Neuronal stem cell (in vitro differentiated cells): ENCODE measurements at regions not wholly inside any gene's neighbourhood (a gene's known extent, or its start where the extent isn't known, plus 50 kb on each side); places are given as distances from the start of the nearest gene placed in this dataset.
"Not testable (repeated sequence)": the region's sequence is repeated elsewhere in the genome, so short reads cannot be mapped to it uniquely, and the experiment has no call there.

Experiments
- DNase-seq: peaks from one replicate; pipeline ENCODE4 v3.0.0-alpha.2; 2013; ENCODE audit warnings: low spot score
- H2AFZ ChIP-seq: one replicate; pipeline ENCODE4 v1.6.1; 2013; ENCODE audit warnings: mild to moderate bottlenecking, low read length, inconsistent platforms
- H2AK5ac ChIP-seq: 2 replicates; pipeline ENCODE4 v1.6.1; 2013; ENCODE audit warnings: low read depth, mild to moderate bottlenecking, inconsistent platforms, low read length, moderate library complexity, mixed read lengths
- H2BK120ac ChIP-seq: 2 replicates; pipeline ENCODE4 v1.6.1; 2013; ENCODE audit warnings: low read depth, mild to moderate bottlenecking, inconsistent platforms, low read length, moderate library complexity, mixed read lengths
- H2BK12ac ChIP-seq: one replicate; pipeline ENCODE4 v1.6.1; 2013; ENCODE audit warnings: low read length, inconsistent platforms
- H2BK15ac ChIP-seq: 2 replicates; pipeline ENCODE4 v1.6.1; 2013; ENCODE audit warnings: mild to moderate bottlenecking, low read length, inconsistent platforms, mixed read lengths
- H2BK5ac ChIP-seq: one replicate; pipeline ENCODE4 v1.6.1; 2013; ENCODE audit warnings: inconsistent platforms, mild to moderate bottlenecking, low read length, moderate library complexity
- H3K14ac ChIP-seq: one replicate; pipeline ENCODE4 v1.6.1; 2013; ENCODE audit warnings: low read length, inconsistent platforms
- H3K18ac ChIP-seq: 2 replicates; pipeline ENCODE4 v1.6.1; 2013; ENCODE audit warnings: low read length, inconsistent platforms
- H3K23ac ChIP-seq: 2 replicates; pipeline ENCODE4 v1.6.1; 2013; ENCODE audit warnings: low read depth, mild to moderate bottlenecking, mixed read lengths, low read length, inconsistent platforms; ENCODE audit not compliant: poor library complexity
- H3K27ac ChIP-seq: replicated peaks from 3 replicates; pipeline ENCODE4 v1.5.1; 2013; ENCODE audit warnings: low read length, inconsistent platforms
- H3K27me3 ChIP-seq, 3 experiments: 2 replicates each; pipeline ENCODE4 v1.6.1; 2013; ENCODE audit warnings: low read length in 3 of 3, mild to moderate bottlenecking in 2 of 3, inconsistent platforms in 1 of 3, low read depth in 1 of 3, mixed read lengths in 1 of 3, moderate library complexity in 1 of 3; ENCODE audit not compliant: control insufficient read depth in 3 of 3, insufficient read depth in 3 of 3
- H3K36me3 ChIP-seq, 2 donors: replicated peaks in 1 of 2; 2 replicates each; pipeline ENCODE4 v1.6.1; 2013; ENCODE audit warnings: low read length in 2 of 2; ENCODE audit not compliant: control insufficient read depth in 2 of 2, insufficient read depth in 2 of 2
- H3K4ac ChIP-seq: 2 replicates; pipeline ENCODE4 v1.6.1; 2013; ENCODE audit warnings: inconsistent platforms, mild to moderate bottlenecking, low read length, moderate library complexity
- H3K4me1 ChIP-seq, 2 donors: 1 replicate in 1 of 2; 2 replicates in 1 of 2; pipeline ENCODE4 v1.6.1; 2013; ENCODE audit warnings: low read length in 2 of 2, low read depth in 1 of 2; ENCODE audit not compliant: control insufficient read depth in 2 of 2, insufficient read depth in 1 of 2
- H3K4me2 ChIP-seq: one replicate; pipeline ENCODE4 v1.6.1; 2013; ENCODE audit warnings: mild to moderate bottlenecking, low read length, inconsistent platforms; ENCODE audit not compliant: insufficient read depth, poor library complexity, severe bottlenecking
- H3K4me3 ChIP-seq, 2 donors: 2 replicates each; pipeline ENCODE4 v1.5.1; 2013; ENCODE audit warnings: low read length in 2 of 2, mild to moderate bottlenecking in 2 of 2, inconsistent platforms in 1 of 2, moderate library complexity in 1 of 2
- H3K79me1 ChIP-seq: one replicate; pipeline ENCODE4 v1.6.1; 2013; ENCODE audit warnings: low read depth, mild to moderate bottlenecking, inconsistent platforms, low read length, moderate library complexity
- H3K9ac ChIP-seq: one replicate; pipeline ENCODE4 v1.6.1; 2013; ENCODE audit warnings: mild to moderate bottlenecking, low read depth, low read length, inconsistent platforms; ENCODE audit not compliant: poor library complexity
- H3K9me3 ChIP-seq, 2 donors: replicated peaks in 1 of 2; 2 replicates each; pipeline versions ENCODE3 to v1.6.1; 2013; ENCODE audit warnings: low read length in 2 of 2, mild to moderate bottlenecking in 2 of 2, inconsistent platforms in 1 of 2, low read depth in 1 of 2, mixed read lengths in 1 of 2, moderate library complexity in 1 of 2; ENCODE audit not compliant: control insufficient read depth in 2 of 2, insufficient read depth in 1 of 2
- H4K8ac ChIP-seq: one replicate; pipeline ENCODE4 v1.6.1; 2013; ENCODE audit warnings: low read depth, mild to moderate bottlenecking, inconsistent platforms, low read length, moderate library complexity
- H4K91ac ChIP-seq: one replicate; pipeline ENCODE4 v1.6.1; 2013; ENCODE audit warnings: low read length, low read depth, mild to moderate bottlenecking, inconsistent platforms; ENCODE audit not compliant: poor library complexity
- WGBS, 2 donors: extraction: QIAGEN DNeasy Blood & Tissue Kit; methylation state at CpG; one replicate each; pipeline ENCODE4 v1.1.7; 2013; ENCODE audit warnings: missing lambda C conversion rate in 2 of 2, mixed read lengths in 1 of 2; ENCODE audit not compliant: insufficient read length in 2 of 2, insufficient replicate concordance in 1 of 2; ENCODE audit errors: extremely low coverage in 2 of 2; 5-methylcytosine and 5-hydroxymethylcytosine counted together

GRCh38 chr3:20645340-20645739, 459.3 kb upstream of the SGO1 start:
- no peak overlapping the region for H4K8ac ChIP-seq
- no peak overlapping the region for H4K91ac ChIP-seq
- no peak overlapping the region for H2AK5ac ChIP-seq
- H2BK12ac ChIP-seq, result no peak overlapping the region
- no peak overlapping the region for H2AFZ ChIP-seq
- H3K4ac ChIP-seq, result no peak overlapping the region
- H3K9me3 ChIP-seq, result no peaks in the 10 kb centered on the region
- no peak overlapping the region for H2BK15ac ChIP-seq
- no peaks in the 10 kb centered on the region for H3K79me1 ChIP-seq
- no CpG with 5 or more reads among the region's 3 CpGs for WGBS, 2 donors
- no peak overlapping the region for H3K23ac ChIP-seq
- no peak for DNase-seq
- H3K9ac ChIP-seq, result no peak overlapping the region
- no peaks in the 10 kb centered on the region for H3K27me3 ChIP-seq
- no peak overlapping the region for H3K18ac ChIP-seq
- H3K27ac ChIP-seq, result no peak overlapping the region
- H3K4me3 ChIP-seq, result no peak overlapping the region
- H3K14ac ChIP-seq, result no peak overlapping the region
- no peaks in the 10 kb centered on the region for H3K4me1 ChIP-seq
- H2BK120ac ChIP-seq, result no peak overlapping the region
- H3K36me3 ChIP-seq, result no peaks in the 10 kb centered on the region
- no peak overlapping the region for H2BK5ac ChIP-seq
- H3K4me2 ChIP-seq, result no peak overlapping the region

GRCh38 chr3:20637729-20638128, 451.7 kb upstream of the SGO1 start:
- Histone ChIP-seq H3K79me1 (no peaks in the 10 kb centered on the region), H3K4me2 (no peak overlapping the region), H3K36me3 (no peaks in the 10 kb centered on the region), H2AFZ (no peak overlapping the region), H2AK5ac (no peak overlapping the region), H3K4me3 (no peak overlapping the region), H3K18ac (no peak overlapping the region), H2BK15ac (no peak overlapping the region), H2BK12ac (no peak overlapping the region), H3K27me3 (no peaks in the 10 kb centered on the region), H3K9me3 (no peaks in the 10 kb centered on the region), H3K14ac (no peak overlapping the region), H3K23ac (no peak overlapping the region), H3K9ac (no peak overlapping the region), H3K27ac (no peak overlapping the region), H2BK5ac (no peak overlapping the region), H4K91ac (no peak overlapping the region), H2BK120ac (no peak overlapping the region), H3K4me1 (no peaks in the 10 kb centered on the region), H4K8ac (no peak overlapping the region), H3K4ac (no peak overlapping the region)
- DNase-seq, result no peak

GRCh38 chr3:20622304-20622703, 436.3 kb upstream of the SGO1 start:
- Histone ChIP-seq H3K36me3 (no peaks in the 10 kb centered on the region), H3K9ac (no peak overlapping the region), H3K4ac (no peak overlapping the region), H3K79me1 (no peaks in the 10 kb centered on the region), H2BK120ac (no peak overlapping the region), H3K4me3 (no peak overlapping the region), H2BK5ac (no peak overlapping the region), H3K27ac (no peak overlapping the region), H2BK15ac (no peak overlapping the region), H2BK12ac (no peak overlapping the region), H3K4me2 (no peak overlapping the region), H3K4me1 (no peaks in the 10 kb centered on the region), H3K14ac (no peak overlapping the region), H4K8ac (no peak overlapping the region), H3K18ac (no peak overlapping the region), H3K23ac (no peak overlapping the region), H3K9me3 (no peaks in the 10 kb centered on the region), H2AK5ac (no peak overlapping the region), H3K27me3 (no peaks in the 10 kb centered on the region), H2AFZ (no peak overlapping the region), H4K91ac (no peak overlapping the region)
- no peak for DNase-seq
- no CpG with 5 or more reads among the region's 6 CpGs for WGBS, 2 donors

- H4K91ac ChIP-seq, H2BK5ac ChIP-seq, H3K27me3 ChIP-seq, H3K18ac ChIP-seq, H3K4ac ChIP-seq, H2BK12ac ChIP-seq, H2AFZ ChIP-seq, H3K9ac ChIP-seq, H3K36me3 ChIP-seq, H2BK15ac ChIP-seq, H3K4me1 ChIP-seq, H3K27ac ChIP-seq, H2AK5ac ChIP-seq, H3K4me3 ChIP-seq, H3K14ac ChIP-seq, H3K79me1 ChIP-seq, H3K23ac ChIP-seq, H3K9me3 ChIP-seq, H2BK120ac ChIP-seq, H3K4me2 ChIP-seq, H4K8ac ChIP-seq, DNase-seq: not testable (repeated sequence)
- no CpG with 5 or more reads among the region's 3 CpGs for WGBS, 2 donors
Observed at GRCh38 chr3:20618621-20619020, 432.6 kb upstream of the SGO1 start.
